ENCODE measurements at regions not wholly inside any gene's neighbourhood (a gene's known extent, or its start where the extent isn't known, plus 50 kb on each side); places are given as distances from the start of the nearest gene placed in this dataset.

DNA sequence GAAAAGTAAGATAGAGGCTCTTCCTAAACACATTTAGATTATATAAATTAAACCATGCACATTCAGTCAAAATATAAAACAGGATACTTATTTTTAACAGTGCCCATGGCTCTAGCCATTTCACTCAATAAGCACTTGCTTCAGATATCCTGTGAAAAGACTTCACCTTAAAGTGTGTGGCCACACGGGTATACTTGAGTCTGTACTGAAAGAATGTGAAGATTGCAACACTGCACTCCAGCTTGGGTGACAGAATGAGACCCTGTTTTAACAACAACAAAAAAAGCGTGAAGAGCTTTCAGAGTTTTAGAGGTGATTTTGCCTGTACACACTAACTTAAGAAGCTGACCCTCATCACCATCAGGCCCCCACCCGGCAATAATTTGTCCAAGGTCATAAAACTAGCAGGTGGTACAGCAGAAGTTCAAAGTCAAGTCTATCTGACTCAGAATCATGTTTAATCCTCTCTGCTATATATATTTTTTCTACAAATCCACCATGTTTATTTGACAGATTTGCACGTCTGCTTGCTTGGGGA lies 203.5 kb upstream of the GUCY1A2 start:
- DNase-seq: no peak
- BruUV-seq (replicated peaks): no TSS peak
- H3K4me1 Mint-ChIP-seq (ENCODE audit: low read depth, unreplicated experiment): peaks cover 5% of the 10 kb centered on the region
- TF ChIP-seq, protein P1, sequence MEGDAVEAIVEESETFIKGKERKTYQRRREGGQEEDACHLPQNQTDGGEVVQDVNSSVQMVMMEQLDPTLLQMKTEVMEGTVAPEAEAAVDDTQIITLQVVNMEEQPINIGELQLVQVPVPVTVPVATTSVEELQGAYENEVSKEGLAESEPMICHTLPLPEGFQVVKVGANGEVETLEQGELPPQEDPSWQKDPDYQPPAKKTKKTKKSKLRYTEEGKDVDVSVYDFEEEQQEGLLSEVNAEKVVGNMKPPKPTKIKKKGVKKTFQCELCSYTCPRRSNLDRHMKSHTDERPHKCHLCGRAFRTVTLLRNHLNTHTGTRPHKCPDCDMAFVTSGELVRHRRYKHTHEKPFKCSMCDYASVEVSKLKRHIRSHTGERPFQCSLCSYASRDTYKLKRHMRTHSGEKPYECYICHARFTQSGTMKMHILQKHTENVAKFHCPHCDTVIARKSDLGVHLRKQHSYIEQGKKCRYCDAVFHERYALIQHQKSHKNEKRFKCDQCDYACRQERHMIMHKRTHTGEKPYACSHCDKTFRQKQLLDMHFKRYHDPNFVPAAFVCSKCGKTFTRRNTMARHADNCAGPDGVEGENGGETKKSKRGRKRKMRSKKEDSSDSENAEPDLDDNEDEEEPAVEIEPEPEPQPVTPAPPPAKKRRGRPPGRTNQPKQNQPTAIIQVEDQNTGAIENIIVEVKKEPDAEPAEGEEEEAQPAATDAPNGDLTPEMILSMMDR (IDR thresholded peaks at IDR 0.05; ENCODE audit: unreplicated experiment): no peak
- CTCF ChIA-PET: interaction anchor here (0.6 kb wide), 1 partner anchor 26 kb away, joined by 3 read pairs; no protein-coding TSS in a partner anchor
- H3K36me3 Mint-ChIP-seq (ENCODE audit: insufficient read depth, unreplicated experiment): no peaks in the 10 kb centered on the region
- intact Hi-C loops (cut with micrococcal nuclease; ENCODE audit: unreplicated experiment): no loop called here
- H3K4me3 Mint-ChIP-seq (ENCODE audit: low read depth, unreplicated experiment): no peak overlapping the region
- H3K9me3 Mint-ChIP-seq (ENCODE audit: low read depth, unreplicated experiment): no peaks in the 10 kb centered on the region
- H3K27me3 Mint-ChIP-seq (ENCODE audit: unreplicated experiment): no peaks in the 10 kb centered on the region
- no peak overlapping the region for H3K27ac Mint-ChIP-seq (ENCODE audit: unreplicated experiment)

DNA sequence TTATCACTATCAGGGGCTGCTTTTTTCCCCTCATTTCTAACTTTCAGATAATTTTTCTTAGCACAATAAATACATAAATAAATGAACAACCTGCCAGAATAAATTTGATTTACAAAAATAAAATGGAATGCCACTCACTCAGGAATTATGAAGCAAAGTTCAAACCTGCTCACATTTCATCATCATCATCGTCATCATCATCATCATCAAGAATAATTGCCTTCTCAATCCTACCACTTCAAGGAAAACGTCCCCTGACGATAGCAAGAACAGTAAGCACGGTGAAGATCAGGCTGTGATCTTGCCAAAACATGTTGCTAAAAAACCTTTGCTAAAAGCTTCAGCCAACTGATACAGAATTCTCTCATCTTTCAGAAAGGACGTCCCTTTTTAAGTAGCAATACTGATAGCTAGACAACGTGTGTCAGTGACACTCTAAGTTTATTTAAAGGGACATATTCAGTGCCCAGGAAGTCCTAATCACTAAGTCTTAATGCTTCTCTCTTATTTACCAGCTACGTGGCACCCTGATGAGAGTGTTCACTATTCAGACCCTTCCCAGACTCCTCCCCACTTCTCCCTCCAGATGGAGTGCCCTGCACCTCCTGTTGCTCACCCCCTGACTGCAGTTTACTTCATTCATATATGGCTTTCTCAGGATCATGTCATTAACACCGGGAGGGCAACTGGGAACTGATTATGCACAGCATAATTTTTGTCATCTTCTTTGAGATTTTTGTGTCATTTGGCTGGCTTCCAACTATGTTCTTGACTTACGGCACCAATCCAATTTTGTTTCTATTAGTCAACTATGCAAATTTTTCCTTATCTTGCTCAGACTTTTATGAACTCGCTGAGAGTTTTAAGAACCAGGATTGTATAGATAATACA lies 200.1 kb upstream of the GUCY1A2 start:
- Mint-ChIP-seq H3K27me3 (ENCODE audit: unreplicated experiment) (no peaks in the 10 kb centered on the region), H3K4me3 (ENCODE audit: low read depth, unreplicated experiment) (no peak overlapping the region), H3K9me3 (ENCODE audit: low read depth, unreplicated experiment) (no peaks in the 10 kb centered on the region), H3K36me3 (ENCODE audit: insufficient read depth, unreplicated experiment) (no peaks in the 10 kb centered on the region), H3K4me1 (ENCODE audit: low read depth, unreplicated experiment) (no peaks in the 10 kb centered on the region), H3K27ac (ENCODE audit: unreplicated experiment) (no peak overlapping the region)
- no TSS peak for BruUV-seq (replicated peaks)
- DNase-seq: no peak
- intact Hi-C loops (cut with micrococcal nuclease; ENCODE audit: unreplicated experiment): no loop called here
- CTCF ChIA-PET: no interaction called here
- TF ChIP-seq, protein P1 (IDR thresholded peaks at IDR 0.05; ENCODE audit: unreplicated experiment): no peak

DNA sequence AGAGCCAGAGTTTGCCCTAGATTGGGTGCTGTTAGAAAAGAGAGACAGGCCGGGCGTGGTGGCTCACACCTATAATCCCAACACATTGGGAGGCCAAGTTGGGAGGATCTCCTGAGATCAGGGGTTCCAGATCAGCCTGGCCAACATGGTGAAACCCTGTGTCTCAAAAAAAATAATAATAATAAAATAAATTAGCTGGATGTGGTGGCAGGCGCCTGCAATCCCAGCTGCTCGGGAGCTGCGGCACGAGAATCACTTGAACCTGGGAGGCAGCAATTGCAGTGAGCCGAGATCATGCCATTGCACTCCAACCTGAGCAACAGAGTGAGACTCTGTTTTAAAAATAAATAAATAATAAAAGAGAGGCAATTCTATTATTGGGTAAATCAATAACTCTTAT lies 199.2 kb upstream of the GUCY1A2 start:
- Mint-ChIP-seq H3K9me3 (ENCODE audit: low read depth, unreplicated experiment) (no peaks in the 10 kb centered on the region), H3K4me1 (ENCODE audit: low read depth, unreplicated experiment) (no peaks in the 10 kb centered on the region), H3K27ac (ENCODE audit: unreplicated experiment) (no peak overlapping the region), H3K4me3 (ENCODE audit: low read depth, unreplicated experiment) (no peak overlapping the region), H3K36me3 (ENCODE audit: insufficient read depth, unreplicated experiment) (no peaks in the 10 kb centered on the region), H3K27me3 (ENCODE audit: unreplicated experiment) (no peaks in the 10 kb centered on the region)
- intact Hi-C loops (cut with micrococcal nuclease; ENCODE audit: unreplicated experiment): no loop called here
- BruUV-seq (replicated peaks): no TSS peak
- CTCF ChIA-PET: no interaction called here
- TF ChIP-seq, protein P1 (IDR thresholded peaks at IDR 0.05; ENCODE audit: unreplicated experiment): no peak
- DNase-seq: no peak

DNA sequence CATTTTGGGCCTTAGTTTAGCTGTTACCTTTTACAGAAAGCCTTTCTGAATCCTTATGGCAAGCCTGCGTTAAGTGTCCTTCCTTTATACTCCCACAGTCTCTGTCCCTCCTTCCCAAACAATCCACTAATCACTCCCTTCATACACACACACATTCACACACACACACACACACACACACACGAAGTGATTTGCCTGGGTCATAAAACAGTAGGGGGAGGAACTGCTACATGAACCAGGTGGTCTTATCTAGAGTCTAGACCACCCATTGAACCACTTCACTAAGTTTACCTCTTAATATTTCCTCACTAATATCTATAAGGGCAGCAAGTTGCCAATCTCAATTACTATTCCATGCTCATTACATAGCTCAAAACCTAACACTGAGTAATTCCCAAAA lies 196.7 kb upstream of the GUCY1A2 start:
- BruUV-seq (replicated peaks): no TSS peak
- no peak for DNase-seq
- intact Hi-C loops (cut with micrococcal nuclease; ENCODE audit: unreplicated experiment): no loop called here
- no peaks in the 10 kb centered on the region for H3K27me3 Mint-ChIP-seq (ENCODE audit: unreplicated experiment)
- no peaks in the 10 kb centered on the region for H3K9me3 Mint-ChIP-seq (ENCODE audit: low read depth, unreplicated experiment)
- H3K27ac Mint-ChIP-seq (ENCODE audit: unreplicated experiment): no peak overlapping the region
- H3K4me3 Mint-ChIP-seq (ENCODE audit: low read depth, unreplicated experiment): no peak overlapping the region
- TF ChIP-seq, protein P1 (IDR thresholded peaks at IDR 0.05; ENCODE audit: unreplicated experiment): no peak
- CTCF ChIA-PET: no interaction called here
- no peaks in the 10 kb centered on the region for H3K36me3 Mint-ChIP-seq (ENCODE audit: insufficient read depth, unreplicated experiment)
- H3K4me1 Mint-ChIP-seq (ENCODE audit: low read depth, unreplicated experiment): no peaks in the 10 kb centered on the region
